ENCODE measurements at regions not wholly inside any gene's neighbourhood (a gene's known extent, or its start where the extent isn't known, plus 50 kb on each side); places are given as distances from the start of the nearest gene placed in this dataset.

DNA sequence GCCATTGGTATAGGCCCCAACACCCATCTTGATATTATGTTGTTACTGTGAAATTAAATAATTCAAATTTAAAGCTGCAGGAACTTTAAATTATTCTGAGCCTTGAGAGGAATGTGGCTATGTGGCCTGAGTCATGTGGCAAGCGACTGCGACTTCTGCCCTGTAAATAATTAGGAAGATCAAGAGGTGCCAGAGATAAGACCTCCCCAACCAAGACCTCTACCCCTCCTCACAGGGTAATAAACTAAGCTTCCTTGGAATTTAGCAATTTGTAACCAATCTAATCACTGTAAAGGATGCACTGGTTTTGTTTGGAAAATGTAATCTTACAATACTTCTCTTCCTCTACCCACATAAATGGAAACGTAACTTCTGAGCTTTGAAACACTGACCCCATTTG lies 501.9 kb downstream of the RAPGEF2 start:
- intact Hi-C loops (cut with DNase I): no loop called here
- no peak overlapping the region for H3K27ac ChIP-seq (replicated peaks in 1 of 4)
- no peaks in the 10 kb centered on the region for H3K27me3 ChIP-seq
- no peak for DNase-seq (ENCODE audit: extremely low spot score)
- no peak for TF ChIP-seq EP300 (IDR thresholded peaks at IDR 0.05)
- no peak for TF ChIP-seq POLR2A (IDR thresholded peaks at IDR 0.05; ENCODE audit: low read depth)
- TF ChIP-seq POLR2AphosphoS5 (IDR thresholded peaks at IDR 0.05): no peak
- TF ChIP-seq, protein P1, sequence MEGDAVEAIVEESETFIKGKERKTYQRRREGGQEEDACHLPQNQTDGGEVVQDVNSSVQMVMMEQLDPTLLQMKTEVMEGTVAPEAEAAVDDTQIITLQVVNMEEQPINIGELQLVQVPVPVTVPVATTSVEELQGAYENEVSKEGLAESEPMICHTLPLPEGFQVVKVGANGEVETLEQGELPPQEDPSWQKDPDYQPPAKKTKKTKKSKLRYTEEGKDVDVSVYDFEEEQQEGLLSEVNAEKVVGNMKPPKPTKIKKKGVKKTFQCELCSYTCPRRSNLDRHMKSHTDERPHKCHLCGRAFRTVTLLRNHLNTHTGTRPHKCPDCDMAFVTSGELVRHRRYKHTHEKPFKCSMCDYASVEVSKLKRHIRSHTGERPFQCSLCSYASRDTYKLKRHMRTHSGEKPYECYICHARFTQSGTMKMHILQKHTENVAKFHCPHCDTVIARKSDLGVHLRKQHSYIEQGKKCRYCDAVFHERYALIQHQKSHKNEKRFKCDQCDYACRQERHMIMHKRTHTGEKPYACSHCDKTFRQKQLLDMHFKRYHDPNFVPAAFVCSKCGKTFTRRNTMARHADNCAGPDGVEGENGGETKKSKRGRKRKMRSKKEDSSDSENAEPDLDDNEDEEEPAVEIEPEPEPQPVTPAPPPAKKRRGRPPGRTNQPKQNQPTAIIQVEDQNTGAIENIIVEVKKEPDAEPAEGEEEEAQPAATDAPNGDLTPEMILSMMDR (IDR thresholded peaks at IDR 0.05): no peak
- H3K4me3 ChIP-seq: no peak overlapping the region
- H3K4me1 ChIP-seq: no peaks in the 10 kb centered on the region
- H3K9me3 ChIP-seq: no peaks in the 10 kb centered on the region
- whole genome bisulfite sequencing: 49% methylated on average over 3 of the region's 3 CpGs
- H3K36me3 ChIP-seq: no peaks in the 10 kb centered on the region

DNA sequence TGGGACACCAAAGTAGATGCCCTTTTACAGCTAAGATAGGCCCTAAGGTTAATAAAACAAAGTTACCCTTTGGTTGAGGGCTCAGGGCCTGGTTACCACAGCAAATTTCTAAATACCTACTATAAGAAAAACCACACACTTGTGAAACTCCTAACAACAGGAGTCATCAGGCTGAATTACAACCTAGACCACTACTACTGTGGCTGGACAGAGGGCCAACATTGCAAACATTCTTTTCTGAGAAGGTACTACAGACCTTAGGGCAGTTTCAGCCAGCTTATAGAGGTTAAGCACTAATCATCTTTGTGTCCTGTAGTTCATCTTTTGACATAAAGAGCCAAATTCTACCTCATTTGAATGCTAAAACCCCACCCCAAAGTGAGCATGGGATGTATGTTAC lies 504.0 kb downstream of the RAPGEF2 start:
- TF ChIP-seq, protein P1 (IDR thresholded peaks at IDR 0.05): no peak
- TF ChIP-seq POLR2A (IDR thresholded peaks at IDR 0.05; ENCODE audit: low read depth): no peak
- no peak for TF ChIP-seq POLR2AphosphoS5 (IDR thresholded peaks at IDR 0.05)
- TF ChIP-seq EP300 (IDR thresholded peaks at IDR 0.05): no peak
- Histone ChIP-seq H3K4me1 (no peaks in the 10 kb centered on the region), H3K36me3 (no peaks in the 10 kb centered on the region), H3K4me3 (no peak overlapping the region), H3K27me3 (no peaks in the 10 kb centered on the region), H3K9me3 (no peaks in the 10 kb centered on the region), H3K27ac (replicated peaks in 1 of 4) (no peak overlapping the region)
- no peak for DNase-seq (ENCODE audit: extremely low spot score)
- intact Hi-C loops (cut with DNase I): no loop called here

DNA sequence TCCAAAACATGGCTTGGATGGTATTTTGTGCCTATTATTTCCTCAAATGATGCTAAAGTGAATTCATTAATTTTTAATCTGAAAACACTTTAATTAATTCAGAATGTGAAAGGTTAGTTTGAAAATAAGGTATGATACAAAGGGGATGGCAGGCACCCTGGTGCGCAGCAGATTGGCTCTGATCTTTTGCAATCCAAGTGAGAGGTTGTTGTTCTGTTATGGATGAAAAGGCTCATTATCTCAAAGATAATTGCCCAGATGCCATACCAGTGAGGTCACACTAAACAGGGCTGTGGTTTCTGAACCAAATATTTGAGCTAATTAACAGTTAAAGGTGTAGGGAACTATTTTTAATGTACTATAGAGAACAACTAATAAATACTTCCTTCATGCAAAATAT lies 504.9 kb downstream of the RAPGEF2 start:
- no peak for DNase-seq (ENCODE audit: extremely low spot score)
- H3K27ac ChIP-seq (replicated peaks in 1 of 4): no peak overlapping the region
- no peaks in the 10 kb centered on the region for H3K27me3 ChIP-seq
- 80% methylated on average over 1 of the region's 1 CpG for WGBS
- no peaks in the 10 kb centered on the region for H3K4me1 ChIP-seq
- H3K36me3 ChIP-seq: no peaks in the 10 kb centered on the region
- no peak overlapping the region for H3K4me3 ChIP-seq
- H3K9me3 ChIP-seq: no peaks in the 10 kb centered on the region
- no peak for TF ChIP-seq POLR2A (IDR thresholded peaks at IDR 0.05; ENCODE audit: low read depth)
- TF ChIP-seq POLR2AphosphoS5 (IDR thresholded peaks at IDR 0.05): no peak
- TF ChIP-seq, protein P1 (IDR thresholded peaks at IDR 0.05): no peak
- TF ChIP-seq EP300 (IDR thresholded peaks at IDR 0.05): no peak
- intact Hi-C loops (cut with DNase I): no loop called here

DNA sequence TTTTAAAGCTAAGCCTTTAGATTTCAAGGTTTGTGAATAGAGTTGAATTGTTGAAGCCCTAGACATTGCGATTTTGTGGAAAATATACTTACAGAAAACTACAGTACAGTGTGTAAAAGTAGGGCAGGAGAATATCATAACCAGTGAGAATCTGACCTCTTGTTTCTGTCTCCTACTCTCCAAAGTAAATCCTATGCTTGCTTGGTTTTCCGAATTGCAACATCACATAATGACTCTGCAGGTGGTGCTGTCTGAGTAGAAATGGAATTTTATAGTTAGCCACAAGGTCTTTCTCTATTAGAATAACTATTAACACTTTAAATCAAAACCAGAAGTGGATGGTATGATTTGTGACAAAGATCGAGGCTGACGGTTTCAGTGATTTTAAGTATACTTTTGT lies 505.6 kb downstream of the RAPGEF2 start:
- 90% methylated on average over 4 of the region's 4 CpGs for WGBS
- DNase-seq (ENCODE audit: extremely low spot score): no peak
- no peaks in the 10 kb centered on the region for H3K36me3 ChIP-seq
- no peaks in the 10 kb centered on the region for H3K27me3 ChIP-seq
- intact Hi-C loops (cut with DNase I): no loop called here
- no peaks in the 10 kb centered on the region for H3K9me3 ChIP-seq
- H3K4me1 ChIP-seq: no peaks in the 10 kb centered on the region
- no peak overlapping the region for H3K4me3 ChIP-seq
- TF ChIP-seq POLR2AphosphoS5 (IDR thresholded peaks at IDR 0.05) (no peak), EP300 (IDR thresholded peaks at IDR 0.05) (no peak), POLR2A (IDR thresholded peaks at IDR 0.05; ENCODE audit: low read depth) (no peak)
- TF ChIP-seq, protein P1 (IDR thresholded peaks at IDR 0.05): no peak
- no peak overlapping the region for H3K27ac ChIP-seq (replicated peaks in 1 of 4)

DNA sequence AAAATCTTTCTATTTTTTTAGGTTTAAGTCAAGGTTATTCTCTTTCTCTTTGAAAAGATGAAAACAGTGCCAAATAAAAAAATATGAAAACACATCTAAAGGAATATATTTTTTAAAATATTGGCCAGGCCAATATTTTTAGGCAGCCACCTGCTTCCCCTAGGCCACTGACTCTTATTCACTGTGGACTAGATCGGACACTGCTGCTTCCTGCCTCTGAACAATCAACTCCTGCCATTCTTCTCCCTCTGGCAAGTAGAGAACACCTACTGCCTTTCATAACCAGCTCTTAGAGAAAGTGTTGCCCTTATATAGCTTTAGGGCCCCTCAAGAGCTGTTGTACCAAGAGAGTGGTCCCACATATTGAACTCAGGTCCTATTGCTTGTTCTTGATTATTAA lies 529.2 kb downstream of the RAPGEF2 start:
- Histone ChIP-seq H3K4me1 (no peaks in the 10 kb centered on the region), H3K36me3 (no peaks in the 10 kb centered on the region), H3K27ac (replicated peaks in 1 of 4) (no peak overlapping the region), H3K27me3 (no peaks in the 10 kb centered on the region), H3K4me3 (no peak overlapping the region), H3K9me3 (no peaks in the 10 kb centered on the region)
- DNase-seq (ENCODE audit: extremely low spot score): no peak
- intact Hi-C loops (cut with DNase I): no loop called here
- no peak for TF ChIP-seq EP300 (IDR thresholded peaks at IDR 0.05)
- TF ChIP-seq, protein P1 (IDR thresholded peaks at IDR 0.05): no peak
- no peak for TF ChIP-seq POLR2A (IDR thresholded peaks at IDR 0.05; ENCODE audit: low read depth)
- TF ChIP-seq POLR2AphosphoS5 (IDR thresholded peaks at IDR 0.05): no peak
- 71% methylated on average over 1 of the region's 1 CpG for WGBS

All from esophagus muscularis mucosa (tissue), 4 donors.